ENCODE measurements at regions not wholly inside any gene's neighbourhood (a gene's known extent, or its start where the extent isn't known, plus 50 kb on each side); places are given as distances from the start of the nearest gene placed in this dataset.

DNA sequence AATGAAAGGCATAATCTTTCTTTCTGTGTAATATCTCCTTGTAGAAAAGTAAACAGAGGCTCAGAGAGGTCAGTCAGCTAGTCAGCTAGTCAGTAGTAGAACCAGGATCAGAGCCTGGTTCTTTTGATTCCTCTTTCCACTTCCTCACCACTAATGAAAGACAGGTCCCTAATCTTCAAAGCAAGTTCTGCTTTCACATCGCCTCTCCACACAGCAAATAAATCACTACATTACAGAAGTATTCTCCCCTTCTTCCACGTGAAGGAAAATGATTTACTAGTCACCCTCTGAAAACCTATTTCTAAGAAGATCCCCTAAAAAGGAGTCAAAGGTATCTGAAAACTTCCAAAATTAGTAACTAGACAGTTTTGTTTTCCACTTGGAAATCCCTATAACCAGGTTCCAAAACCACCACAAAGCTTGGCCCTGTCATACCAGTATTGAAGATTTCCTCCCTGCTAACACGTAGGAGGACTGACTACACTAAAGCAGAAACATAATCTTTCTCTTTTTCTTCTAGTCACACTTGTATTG is 140.5 kb upstream of the TARS1 start:
- no peak overlapping the region for H3K4me3 ChIP-seq (ENCODE audit: low read depth in 1 of 2, low read length in 2 of 2)
- no peak overlapping the region for H3K27ac ChIP-seq (ENCODE audit: low read length)
- no peaks in the 10 kb centered on the region for H4K20me1 ChIP-seq (ENCODE audit: insufficient read depth, low read length)
- no peaks in the 10 kb centered on the region for H3K36me3 ChIP-seq (ENCODE audit: insufficient read depth, low read length)
- TF ChIP-seq EZH2 (IDR thresholded peaks at IDR 0.05; ENCODE audit: borderline replicate concordance, low read depth, low read length, severe bottlenecking): no peak
- TF ChIP-seq, protein P1, sequence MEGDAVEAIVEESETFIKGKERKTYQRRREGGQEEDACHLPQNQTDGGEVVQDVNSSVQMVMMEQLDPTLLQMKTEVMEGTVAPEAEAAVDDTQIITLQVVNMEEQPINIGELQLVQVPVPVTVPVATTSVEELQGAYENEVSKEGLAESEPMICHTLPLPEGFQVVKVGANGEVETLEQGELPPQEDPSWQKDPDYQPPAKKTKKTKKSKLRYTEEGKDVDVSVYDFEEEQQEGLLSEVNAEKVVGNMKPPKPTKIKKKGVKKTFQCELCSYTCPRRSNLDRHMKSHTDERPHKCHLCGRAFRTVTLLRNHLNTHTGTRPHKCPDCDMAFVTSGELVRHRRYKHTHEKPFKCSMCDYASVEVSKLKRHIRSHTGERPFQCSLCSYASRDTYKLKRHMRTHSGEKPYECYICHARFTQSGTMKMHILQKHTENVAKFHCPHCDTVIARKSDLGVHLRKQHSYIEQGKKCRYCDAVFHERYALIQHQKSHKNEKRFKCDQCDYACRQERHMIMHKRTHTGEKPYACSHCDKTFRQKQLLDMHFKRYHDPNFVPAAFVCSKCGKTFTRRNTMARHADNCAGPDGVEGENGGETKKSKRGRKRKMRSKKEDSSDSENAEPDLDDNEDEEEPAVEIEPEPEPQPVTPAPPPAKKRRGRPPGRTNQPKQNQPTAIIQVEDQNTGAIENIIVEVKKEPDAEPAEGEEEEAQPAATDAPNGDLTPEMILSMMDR (IDR thresholded peaks at IDR 0.05; ENCODE audit: borderline replicate concordance, extremely low read depth, low read length, poor library complexity, severe bottlenecking): no peak
- H3K79me2 ChIP-seq (ENCODE audit: insufficient read depth, low read length): no peaks in the 10 kb centered on the region
- no peaks in the 10 kb centered on the region for H3K4me1 ChIP-seq (ENCODE audit: insufficient read depth, low read length)
- ATAC-seq (ENCODE audit: insufficient read depth, low read depth) (no peak), DNase-seq (no peak)
- H3K4me2 ChIP-seq (ENCODE audit: insufficient read depth, low read length): no peak overlapping the region
- no peak overlapping the region for H2AFZ ChIP-seq (ENCODE audit: low read depth, low read length)
- H3K9me3 ChIP-seq (ENCODE audit: insufficient read depth, low read length, severe bottlenecking): no peaks in the 10 kb centered on the region
- H3K27me3 ChIP-seq (ENCODE audit: insufficient read depth, low read length, poor library complexity): no peaks in the 10 kb centered on the region
- no peak overlapping the region for H3K9ac ChIP-seq (ENCODE audit: low read depth, low read length)

GRCh38 chr5:33303579-33304095 is 137.1 kb upstream of the TARS1 start:
- no peak overlapping the region for H3K4me2 ChIP-seq (ENCODE audit: insufficient read depth, low read length)
- H3K9ac ChIP-seq (ENCODE audit: low read depth, low read length): no peak overlapping the region
- TF ChIP-seq EZH2 (IDR thresholded peaks at IDR 0.05; ENCODE audit: borderline replicate concordance, low read depth, low read length, severe bottlenecking): no peak
- TF ChIP-seq, protein P1 (IDR thresholded peaks at IDR 0.05; ENCODE audit: borderline replicate concordance, extremely low read depth, low read length, poor library complexity, severe bottlenecking): no peak
- ATAC-seq (ENCODE audit: insufficient read depth, low read depth): no peak
- no peak overlapping the region for H2AFZ ChIP-seq (ENCODE audit: low read depth, low read length)
- no peaks in the 10 kb centered on the region for H3K9me3 ChIP-seq (ENCODE audit: insufficient read depth, low read length, severe bottlenecking)
- no peaks in the 10 kb centered on the region for H3K27me3 ChIP-seq (ENCODE audit: insufficient read depth, low read length, poor library complexity)
- no peaks in the 10 kb centered on the region for H3K36me3 ChIP-seq (ENCODE audit: insufficient read depth, low read length)
- H4K20me1 ChIP-seq (ENCODE audit: insufficient read depth, low read length): no peaks in the 10 kb centered on the region
- H3K27ac ChIP-seq (ENCODE audit: low read length): no peak overlapping the region
- H3K4me3 ChIP-seq (ENCODE audit: low read depth in 1 of 2, low read length in 2 of 2): no peak overlapping the region
- H3K79me2 ChIP-seq (ENCODE audit: insufficient read depth, low read length): no peaks in the 10 kb centered on the region
- DNase-seq: no peak
- H3K4me1 ChIP-seq (ENCODE audit: insufficient read depth, low read length): no peaks in the 10 kb centered on the region

DNA sequence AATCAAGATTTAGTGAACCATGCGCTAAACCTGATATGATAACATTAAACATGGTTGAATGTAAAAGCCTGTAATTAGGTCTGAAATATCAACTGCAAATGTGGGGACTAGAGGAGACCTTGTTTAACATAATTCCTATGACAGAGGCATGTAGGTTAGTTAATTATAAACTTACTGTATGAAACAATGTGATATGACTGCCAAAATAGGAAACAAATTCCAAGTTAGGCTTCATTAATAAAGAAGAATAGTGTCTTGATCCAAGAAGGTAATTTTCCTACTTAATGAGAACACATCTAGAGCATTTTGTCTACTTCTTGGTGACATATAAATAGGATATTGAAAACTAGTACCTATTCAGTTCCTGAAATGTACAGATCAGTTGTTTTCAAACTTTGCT is 136.2 kb upstream of the TARS1 start:
- TF ChIP-seq, protein P1 (IDR thresholded peaks at IDR 0.05; ENCODE audit: borderline replicate concordance, extremely low read depth, low read length, poor library complexity, severe bottlenecking): no peak
- no peak for TF ChIP-seq EZH2 (IDR thresholded peaks at IDR 0.05; ENCODE audit: borderline replicate concordance, low read depth, low read length, severe bottlenecking)
- H3K79me2 ChIP-seq (ENCODE audit: insufficient read depth, low read length): no peaks in the 10 kb centered on the region
- no peak for ATAC-seq (ENCODE audit: insufficient read depth, low read depth)

More for the DNA sequence above, 136.2 kb upstream of the TARS1 start:
- no peaks in the 10 kb centered on the region for H3K27me3 ChIP-seq (ENCODE audit: insufficient read depth, low read length, poor library complexity)
- no peak overlapping the region for H3K27ac ChIP-seq (ENCODE audit: low read length)
- no peak overlapping the region for H3K9ac ChIP-seq (ENCODE audit: low read depth, low read length)
- no peaks in the 10 kb centered on the region for H3K4me1 ChIP-seq (ENCODE audit: insufficient read depth, low read length)
- no peak overlapping the region for H3K4me2 ChIP-seq (ENCODE audit: insufficient read depth, low read length)
- no peaks in the 10 kb centered on the region for H3K36me3 ChIP-seq (ENCODE audit: insufficient read depth, low read length)
- no peak for DNase-seq
- no peak overlapping the region for H2AFZ ChIP-seq (ENCODE audit: low read depth, low read length)
- H4K20me1 ChIP-seq (ENCODE audit: insufficient read depth, low read length): no peaks in the 10 kb centered on the region
- no peaks in the 10 kb centered on the region for H3K9me3 ChIP-seq (ENCODE audit: insufficient read depth, low read length, severe bottlenecking)
- no peak overlapping the region for H3K4me3 ChIP-seq (ENCODE audit: low read depth in 1 of 2, low read length in 2 of 2)
